DOHH2 (cell line): ENCODE measurements at regions not wholly inside any gene's neighbourhood (a gene's known extent, or its start where the extent isn't known, plus 50 kb on each side); places are given as distances from the start of the nearest gene placed in this dataset.

Experiments used
- CTCF ChIP-seq: fragments of 200-600 bp; sonication (generic); IDR thresholded peaks from one replicate; pipeline ENCODE4 v1.5.1; 2014; ENCODE audit warnings: antibody characterized with exemption, mild to moderate bottlenecking, low read depth, low read length; ENCODE audit not compliant: poor library complexity, severe bottlenecking
- EZH2phosphoT487 ChIP-seq: fragments of 200-600 bp; sonication (generic); IDR thresholded peaks from 2 replicates; pipeline ENCODE4 v1.6.1; 2017; ENCODE audit warnings: borderline replicate concordance, mild to moderate bottlenecking, antibody characterized with exemption, low read length, moderate library complexity, mixed read lengths

- no peak for TF ChIP-seq EZH2phosphoT487
- TF ChIP-seq CTCF = no peak
Observed at GRCh38 chr2:145366341-145366740, 846.4 kb upstream of the ZEB2 start.
